Left lobe of liver (tissue), 2 donors: ENCODE measurements at regions not wholly inside any gene's neighbourhood (a gene's known extent, or its start where the extent isn't known, plus 50 kb on each side); places are given as distances from the start of the nearest gene placed in this dataset.

Source experiments
- ATAC-seq: fragments of 200-7000 bp; cut with Tn5 transposase; one replicate; pipeline ENCODE4 v1.9.1; 2020; ENCODE audit warnings: mild to moderate bottlenecking, moderate library complexity
- DNase-seq: peaks from one replicate; pipeline ENCODE4 v3.0.0-alpha.2; 2020; ENCODE audit warnings: low spot score
- donor health status: DM: no; HTN: no; CAD: no; lungs with moderate emphysema.
- donor health status: DM: no; HTN: yes; CAD: no.

- ATAC-seq: no peak
- no peak for DNase-seq
These were observed 51.6 kb upstream of the CREB5 start for GRCh38 chr7:28360739-28361138.

- DNase-seq (no peak), ATAC-seq (no peak)
These were observed 50.8 kb upstream of the CREB5 start for GRCh38 chr7:28361551-28361950.

GRCh38 chr7:28362182-28362581 is 50.1 kb upstream of the CREB5 start:
- DNase-seq (no peak), ATAC-seq (no peak)
